SK-N-MC (cell line): ENCODE measurements at regions not wholly inside any gene's neighbourhood (a gene's known extent, or its start where the extent isn't known, plus 50 kb on each side); places are given as distances from the start of the nearest gene placed in this dataset.

Experiments
- EZH2 ChIP-seq: fragments of 200-600 bp; sonication (generic); IDR thresholded peaks from one replicate; pipeline ENCODE4 v1.6.1; 2017; ENCODE audit warnings: antibody characterized with exemption
- POLR2AphosphoS5 ChIP-seq: IDR thresholded peaks from 2 replicates; pipeline ENCODE4 v1.6.1; 2012; ENCODE audit warnings: mild to moderate bottlenecking, low read depth, low read length, borderline replicate concordance

DNA sequence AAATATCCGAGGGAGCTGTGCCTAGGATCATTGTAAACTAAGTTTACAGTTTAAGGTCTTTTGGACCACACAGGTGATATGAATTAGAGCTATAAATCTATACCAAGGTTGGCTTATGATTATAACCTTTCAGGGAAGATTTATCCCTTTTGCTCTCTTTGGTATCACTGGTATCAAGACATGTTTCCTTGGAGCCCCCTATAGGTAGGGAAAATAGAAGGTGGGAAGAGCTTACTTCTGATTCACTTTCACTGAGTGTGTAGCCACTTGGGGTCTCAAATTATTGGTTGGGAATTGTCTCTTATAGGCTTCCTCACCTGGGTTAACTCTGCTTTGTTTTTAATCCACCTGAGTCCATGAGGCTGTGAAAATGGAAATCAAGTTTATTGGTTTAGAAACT, 262.1 kb upstream of the NR3C2 start:
- TF ChIP-seq POLR2AphosphoS5 (no peak), EZH2 (no peak)
